ENCODE measurements at regions not wholly inside any gene's neighbourhood (a gene's known extent, or its start where the extent isn't known, plus 50 kb on each side); places are given as distances from the start of the nearest gene placed in this dataset.

DNA sequence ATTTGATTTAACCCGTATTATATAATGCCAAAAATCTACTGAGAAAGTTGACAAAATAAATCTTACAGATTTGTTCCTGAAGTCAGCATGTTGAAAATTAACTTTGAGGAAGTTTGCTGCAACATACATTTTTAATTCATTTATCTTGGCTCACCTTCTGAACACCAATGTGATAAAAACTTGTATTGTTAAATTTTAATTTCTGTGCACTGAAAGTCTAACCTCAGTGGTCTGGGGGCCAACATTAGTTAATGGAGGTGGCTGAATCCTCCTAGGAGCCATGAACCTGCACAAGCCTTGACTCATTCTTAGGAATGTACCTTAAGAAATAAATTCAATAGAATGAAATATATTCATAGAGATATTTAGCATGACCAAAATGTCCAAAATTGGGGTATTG lies 95.3 kb downstream of the ADSS2 start:
- intact Hi-C loops (cut with micrococcal nuclease) = no loop called here
- TF ChIP-seq, protein P1, sequence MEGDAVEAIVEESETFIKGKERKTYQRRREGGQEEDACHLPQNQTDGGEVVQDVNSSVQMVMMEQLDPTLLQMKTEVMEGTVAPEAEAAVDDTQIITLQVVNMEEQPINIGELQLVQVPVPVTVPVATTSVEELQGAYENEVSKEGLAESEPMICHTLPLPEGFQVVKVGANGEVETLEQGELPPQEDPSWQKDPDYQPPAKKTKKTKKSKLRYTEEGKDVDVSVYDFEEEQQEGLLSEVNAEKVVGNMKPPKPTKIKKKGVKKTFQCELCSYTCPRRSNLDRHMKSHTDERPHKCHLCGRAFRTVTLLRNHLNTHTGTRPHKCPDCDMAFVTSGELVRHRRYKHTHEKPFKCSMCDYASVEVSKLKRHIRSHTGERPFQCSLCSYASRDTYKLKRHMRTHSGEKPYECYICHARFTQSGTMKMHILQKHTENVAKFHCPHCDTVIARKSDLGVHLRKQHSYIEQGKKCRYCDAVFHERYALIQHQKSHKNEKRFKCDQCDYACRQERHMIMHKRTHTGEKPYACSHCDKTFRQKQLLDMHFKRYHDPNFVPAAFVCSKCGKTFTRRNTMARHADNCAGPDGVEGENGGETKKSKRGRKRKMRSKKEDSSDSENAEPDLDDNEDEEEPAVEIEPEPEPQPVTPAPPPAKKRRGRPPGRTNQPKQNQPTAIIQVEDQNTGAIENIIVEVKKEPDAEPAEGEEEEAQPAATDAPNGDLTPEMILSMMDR (IDR thresholded peaks at IDR 0.05) = no peak
- WGBS (ENCODE audit: insufficient coverage) = no CpG with 5 or more reads among the region's 1 CpG
- Mint-ChIP-seq H3K36me3 (no peaks in the 10 kb centered on the region), H3K4me1 (no peaks in the 10 kb centered on the region), H3K4me3 (no peak overlapping the region), H3K9me3 (no peaks in the 10 kb centered on the region), H3K27me3 (ENCODE audit: low read depth in 2 of 2) (no peaks in the 10 kb centered on the region), H3K27ac (no peak overlapping the region)
- ATAC-seq = no peak
- Histone ChIP-seq H3K4me1 (ENCODE audit: control insufficient read depth, insufficient read depth, low read length) (no peaks in the 10 kb centered on the region), H3K27me3 (ENCODE audit: control insufficient read depth, insufficient read depth, low read length) (no peaks in the 10 kb centered on the region), H3K27ac (ENCODE audit: low read length) (no peak overlapping the region), H3K9me3 (ENCODE audit: control insufficient read depth, insufficient read depth, low read length) (no peaks in the 10 kb centered on the region), H3K36me3 (ENCODE audit: control insufficient read depth, insufficient read depth, low read length) (no peaks in the 10 kb centered on the region), H3K4me3 (ENCODE audit: low read length) (no peak overlapping the region)
- no peak for DNase-seq

Data from natural killer cell (primary cell).